ENCODE measurements at regions not wholly inside any gene's neighbourhood (a gene's known extent, or its start where the extent isn't known, plus 50 kb on each side); places are given as distances from the start of the nearest gene placed in this dataset.

DNA sequence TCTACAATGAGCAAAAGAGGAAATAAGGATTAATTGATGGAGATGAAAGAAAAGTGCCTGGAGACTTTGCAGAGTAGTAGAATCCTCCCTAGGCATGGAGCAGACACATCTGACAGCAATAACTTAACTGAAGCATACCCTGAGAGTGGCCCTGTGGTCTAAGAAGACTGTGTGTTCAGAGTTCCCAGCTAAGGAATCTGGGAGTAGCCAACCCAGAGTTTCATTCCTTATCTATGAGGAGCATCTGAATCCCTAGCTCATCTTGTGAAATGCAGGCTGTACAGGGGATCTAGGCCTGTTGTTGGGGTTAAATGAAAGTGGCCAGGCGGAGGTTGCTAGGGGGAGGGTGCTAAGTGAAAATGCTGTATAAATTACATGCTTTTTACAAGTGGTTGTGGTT, 233.1 kb upstream of the FBXL7 start:
- DNase-seq (ENCODE audit: low read depth in 4 of 4, low spot score in 3 of 4): no peak

DNA sequence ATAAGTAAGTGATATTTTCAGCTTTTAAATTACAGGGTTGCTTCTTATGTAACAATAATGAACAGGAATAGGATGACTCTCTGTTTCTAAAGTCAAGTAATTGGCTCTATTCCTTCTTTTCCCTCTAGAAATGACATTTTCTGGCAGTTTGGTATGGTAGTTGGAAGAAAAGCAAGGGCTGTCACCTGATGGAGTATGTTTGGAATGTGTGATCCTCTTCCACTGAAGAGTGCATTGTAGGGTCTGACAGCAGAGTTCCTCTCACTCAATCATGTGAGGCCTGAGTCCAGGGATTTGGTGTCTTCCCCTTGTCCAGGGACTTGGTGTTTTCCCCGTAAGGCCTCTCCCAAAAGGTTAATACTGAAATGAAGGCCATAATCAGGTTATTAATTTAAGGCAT, 233.8 kb upstream of the FBXL7 start:
- no peak for DNase-seq (ENCODE audit: low read depth in 4 of 4, low spot score in 3 of 4)

DNA sequence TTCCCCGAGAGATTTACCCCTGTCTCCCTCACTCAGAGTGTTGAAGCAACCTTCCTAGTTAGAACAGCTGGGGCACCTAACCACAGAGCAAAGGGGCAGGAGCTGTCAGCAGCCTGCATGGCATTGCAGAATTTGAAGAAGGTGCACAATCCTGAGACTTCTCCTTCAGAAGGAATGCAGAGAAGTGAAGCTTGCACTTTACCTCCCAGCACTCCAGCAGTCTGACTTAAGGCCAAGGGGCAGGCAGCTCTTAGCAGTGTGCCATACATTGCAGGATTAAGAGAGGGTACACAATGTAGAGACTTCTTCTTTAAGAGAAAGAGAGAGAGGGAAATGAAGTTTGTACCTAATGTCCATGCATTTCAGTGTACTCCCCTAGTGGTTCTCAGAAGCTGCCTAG, 236.0 kb upstream of the FBXL7 start:
- DNase-seq (ENCODE audit: low read depth in 4 of 4, low spot score in 3 of 4): no peak

DNA sequence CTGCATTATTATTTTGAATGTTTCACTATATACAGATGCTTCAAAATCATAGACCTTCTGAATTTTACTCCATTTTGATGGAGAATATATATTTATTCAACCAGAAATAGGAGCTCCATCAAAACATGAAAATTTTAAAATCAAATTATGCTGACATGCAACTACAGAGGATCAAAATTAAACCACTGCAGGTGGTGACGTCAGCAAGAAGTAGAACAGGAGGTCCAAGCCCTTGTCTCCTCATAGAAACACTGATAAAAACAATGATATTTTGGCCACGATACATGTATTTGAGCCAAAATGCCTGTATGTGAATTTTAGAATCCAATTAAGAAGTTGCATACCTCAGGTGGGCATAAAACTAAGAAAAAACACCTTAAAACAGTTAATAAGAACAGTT, 236.6 kb upstream of the FBXL7 start:
- no peak for DNase-seq (ENCODE audit: low read depth in 4 of 4, low spot score in 3 of 4)

DNA sequence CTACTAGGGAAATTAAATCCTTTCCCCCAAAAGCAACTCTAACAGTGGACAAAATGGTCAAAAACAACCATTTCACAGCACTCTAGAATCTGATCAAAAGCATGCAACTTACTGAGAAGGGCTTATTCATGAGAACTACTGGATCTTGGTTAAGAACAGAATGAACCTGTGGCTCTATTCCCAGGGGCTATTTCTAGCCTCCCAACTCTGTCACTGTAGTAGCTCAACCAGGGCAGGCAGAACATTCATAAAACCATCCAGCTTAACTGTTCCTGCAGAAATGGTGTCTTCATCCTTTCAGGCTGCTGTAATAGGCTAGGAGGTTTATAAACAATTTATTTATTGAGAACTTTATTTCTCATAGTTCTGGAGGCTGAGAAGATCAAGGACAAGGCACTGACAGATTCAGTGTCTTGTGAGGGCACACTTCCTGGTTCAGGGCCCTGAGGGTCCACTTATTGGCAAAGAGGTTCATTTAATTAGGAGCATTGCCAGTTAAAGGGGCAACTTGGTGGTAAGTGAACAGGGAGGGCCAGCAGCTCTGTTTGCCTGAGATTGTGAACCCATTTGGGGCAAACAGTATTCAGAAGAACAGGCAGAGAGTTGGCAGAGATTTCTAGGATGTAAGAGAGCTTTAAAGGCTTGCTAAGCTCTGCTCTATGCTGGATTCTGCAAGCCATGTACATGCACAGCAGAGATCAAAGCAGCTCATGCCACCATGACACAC, 238.5 kb upstream of the FBXL7 start:
- DNase-seq (ENCODE audit: low read depth in 4 of 4, low spot score in 3 of 4): no peak

DNA sequence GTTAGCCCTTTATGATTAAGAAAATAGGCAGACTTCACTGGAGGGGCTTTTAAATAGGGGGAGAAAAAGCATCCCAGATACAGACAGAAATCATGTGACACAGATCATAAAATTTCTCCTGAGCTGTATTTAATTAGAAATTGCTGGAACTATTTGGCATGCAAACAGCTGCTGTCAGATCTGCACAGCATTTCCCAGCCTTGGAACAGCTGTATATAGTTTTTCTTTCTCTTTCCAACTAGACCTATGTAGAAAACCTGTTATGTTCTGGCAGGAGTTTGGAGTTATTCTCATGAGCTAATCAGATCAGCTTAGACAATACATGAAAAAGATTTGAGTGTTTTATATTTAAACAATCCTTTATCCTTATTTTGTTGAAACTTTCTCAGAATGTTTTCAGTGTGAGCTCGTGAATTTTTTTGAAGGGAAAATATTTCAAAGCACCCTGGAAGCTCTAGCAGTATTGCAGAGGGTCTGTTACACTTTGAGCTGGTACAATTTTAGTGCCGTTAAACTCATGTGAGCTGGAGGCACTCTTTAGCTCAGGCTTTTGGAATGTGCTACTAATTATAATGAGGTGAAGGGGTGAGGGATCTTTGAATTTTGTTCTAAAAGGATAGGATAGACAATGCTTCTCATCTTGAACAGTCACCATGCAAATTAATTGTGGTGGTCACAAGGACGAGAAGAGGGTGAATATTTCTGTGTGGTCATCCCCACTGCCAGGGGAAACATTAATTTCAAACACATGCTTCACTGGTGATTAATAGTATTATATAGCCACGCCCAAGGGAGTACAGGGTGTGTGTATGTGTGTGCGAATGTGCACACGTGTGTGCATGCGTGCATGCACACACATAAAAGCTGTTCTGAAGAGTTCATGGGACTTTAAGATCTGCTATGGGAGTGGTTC, 239.4 kb upstream of the FBXL7 start:
- DNase-seq (ENCODE audit: low read depth in 4 of 4, low spot score in 3 of 4): no peak

DNA sequence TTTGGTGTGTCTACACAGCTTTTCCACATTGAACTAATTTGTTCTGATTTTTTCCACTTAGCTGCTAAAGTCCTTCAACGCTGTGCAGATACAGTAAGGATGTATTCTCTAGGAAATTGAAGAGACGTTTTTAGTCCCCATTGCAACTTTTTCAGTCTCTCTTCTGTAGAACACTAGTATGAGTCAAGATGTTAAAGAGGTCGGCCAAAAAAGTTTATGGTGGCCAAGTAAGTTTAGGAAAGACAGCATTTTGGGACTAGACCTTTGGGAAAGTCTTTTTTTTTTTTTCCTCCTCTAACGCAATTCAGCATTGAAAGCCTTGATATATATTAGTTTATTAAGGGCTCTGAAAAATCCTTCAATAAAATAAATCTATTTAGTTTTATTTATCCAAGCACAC, 243.5 kb upstream of the FBXL7 start:
- no peak for DNase-seq (ENCODE audit: low read depth in 4 of 4, low spot score in 3 of 4)

DNA sequence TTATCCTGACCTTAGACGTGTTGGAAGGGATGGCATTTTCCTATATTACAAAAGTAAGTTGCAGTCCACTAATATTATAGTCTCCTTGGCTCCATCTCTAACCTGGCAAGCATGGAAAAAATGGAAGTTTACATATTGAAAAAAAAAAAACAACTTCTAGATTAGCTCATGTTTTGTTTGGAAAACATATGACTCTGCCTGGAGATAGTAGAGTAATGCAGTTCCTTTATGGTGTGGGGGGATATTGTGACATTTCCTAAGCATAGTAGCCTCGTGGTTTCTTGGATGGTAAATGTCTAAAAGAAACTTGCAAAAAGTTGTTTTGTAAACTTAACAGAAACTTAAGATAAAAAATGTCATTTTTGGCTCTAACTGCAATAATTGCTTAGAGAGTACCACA, 244.4 kb upstream of the FBXL7 start:
- no peak for DNase-seq (ENCODE audit: low read depth in 4 of 4, low spot score in 3 of 4)

DNA sequence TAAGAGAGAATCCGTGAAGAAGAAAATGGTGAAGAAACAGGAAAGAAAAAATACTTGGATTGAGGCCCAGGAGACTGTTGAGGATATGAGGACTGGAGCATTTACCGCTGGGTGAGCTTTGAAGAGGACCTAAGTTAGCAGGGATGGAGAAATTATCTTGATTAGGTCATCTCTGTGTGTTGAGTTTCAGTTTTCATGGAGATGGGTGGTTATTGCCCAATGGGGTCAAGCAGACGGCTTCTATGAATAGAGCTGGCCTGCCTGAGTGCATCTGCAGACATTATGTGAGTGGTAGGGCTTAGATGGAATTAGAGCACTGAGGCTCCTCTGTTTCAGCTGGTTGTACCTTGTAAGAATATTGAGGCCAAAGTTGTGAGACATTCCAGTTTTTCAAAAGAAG, 245.4 kb upstream of the FBXL7 start:
- no peak for DNase-seq (ENCODE audit: low read depth in 4 of 4, low spot score in 3 of 4)

DNA sequence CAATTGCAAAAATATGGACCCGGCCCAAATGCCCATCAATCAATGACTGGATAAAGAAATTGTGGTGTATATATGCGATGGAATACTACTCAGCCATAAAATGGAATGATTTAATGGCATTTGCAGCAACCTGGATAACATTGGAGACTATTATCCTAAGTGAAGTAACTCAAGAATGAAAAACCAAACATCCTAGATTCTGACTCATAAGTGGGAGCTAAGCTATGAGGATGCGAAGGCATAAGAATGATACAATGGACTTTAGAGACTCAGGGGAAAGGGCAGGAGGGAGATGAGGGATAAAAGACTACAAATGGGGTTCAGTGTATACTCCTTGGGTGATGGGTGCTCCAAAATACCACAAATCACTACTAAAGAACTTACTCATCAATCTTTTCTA, 247.6 kb upstream of the FBXL7 start:
- DNase-seq (ENCODE audit: low read depth in 4 of 4, low spot score in 3 of 4): no peak

DNA sequence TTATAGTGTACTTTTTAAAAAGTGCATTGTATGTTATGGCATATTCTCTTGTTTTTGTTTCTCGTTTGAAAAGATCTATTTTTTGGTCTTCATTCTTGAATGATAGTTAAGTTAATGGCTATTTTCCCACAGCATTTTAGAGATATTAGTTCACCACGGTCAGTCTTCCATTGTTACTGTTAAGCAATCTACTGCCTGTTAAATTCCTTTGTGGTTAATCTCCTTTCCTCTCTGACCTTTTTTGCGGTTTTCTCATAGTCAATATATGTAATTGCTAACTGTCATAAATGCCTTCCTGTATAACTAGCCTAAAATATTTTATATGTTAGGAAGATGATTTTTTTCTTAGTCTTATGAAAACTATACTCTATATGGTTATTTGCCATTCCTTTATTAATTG, 250.8 kb upstream of the FBXL7 start:
- DNase-seq (ENCODE audit: low read depth in 4 of 4, low spot score in 3 of 4): no peak

DNA sequence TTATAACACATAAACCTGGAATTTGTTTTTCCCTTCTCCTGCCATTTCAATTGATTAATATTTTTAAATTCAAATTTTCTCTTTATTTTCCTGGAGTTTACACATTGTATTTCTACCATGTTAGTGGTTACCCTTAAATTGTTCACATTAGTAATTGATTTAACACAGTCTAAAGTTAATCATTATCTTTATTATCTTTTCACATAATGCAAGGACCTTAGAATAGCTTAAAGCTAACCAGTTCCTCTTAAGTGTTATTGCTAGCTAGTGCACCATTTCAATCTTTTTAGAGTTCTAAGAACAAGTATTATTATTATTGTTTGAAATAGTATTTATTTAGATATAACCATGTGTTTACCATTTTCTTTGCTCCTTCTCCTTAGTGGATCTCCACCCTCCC, 251.2 kb upstream of the FBXL7 start:
- no peak for DNase-seq (ENCODE audit: low read depth in 4 of 4, low spot score in 3 of 4)

DNA sequence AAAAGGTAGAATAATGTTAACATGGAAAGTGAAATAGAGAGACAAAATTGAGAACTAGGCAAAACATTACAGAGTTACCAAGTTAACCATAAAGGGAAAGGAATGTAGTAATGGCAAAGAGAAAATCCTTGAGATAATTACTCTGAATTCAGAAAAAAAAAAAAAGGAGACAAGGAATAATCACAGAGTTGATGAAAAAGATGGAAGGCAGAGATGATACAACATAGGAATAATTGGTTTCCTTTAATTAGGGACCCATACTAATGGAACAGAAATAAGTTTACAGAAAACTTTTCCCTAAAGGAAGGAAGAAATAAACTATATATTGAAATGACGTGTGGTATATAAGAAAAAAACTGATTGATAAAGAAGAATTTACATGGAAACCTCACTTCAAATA, 254.1 kb upstream of the FBXL7 start:
- DNase-seq (ENCODE audit: low read depth in 4 of 4, low spot score in 3 of 4): no peak

DNA sequence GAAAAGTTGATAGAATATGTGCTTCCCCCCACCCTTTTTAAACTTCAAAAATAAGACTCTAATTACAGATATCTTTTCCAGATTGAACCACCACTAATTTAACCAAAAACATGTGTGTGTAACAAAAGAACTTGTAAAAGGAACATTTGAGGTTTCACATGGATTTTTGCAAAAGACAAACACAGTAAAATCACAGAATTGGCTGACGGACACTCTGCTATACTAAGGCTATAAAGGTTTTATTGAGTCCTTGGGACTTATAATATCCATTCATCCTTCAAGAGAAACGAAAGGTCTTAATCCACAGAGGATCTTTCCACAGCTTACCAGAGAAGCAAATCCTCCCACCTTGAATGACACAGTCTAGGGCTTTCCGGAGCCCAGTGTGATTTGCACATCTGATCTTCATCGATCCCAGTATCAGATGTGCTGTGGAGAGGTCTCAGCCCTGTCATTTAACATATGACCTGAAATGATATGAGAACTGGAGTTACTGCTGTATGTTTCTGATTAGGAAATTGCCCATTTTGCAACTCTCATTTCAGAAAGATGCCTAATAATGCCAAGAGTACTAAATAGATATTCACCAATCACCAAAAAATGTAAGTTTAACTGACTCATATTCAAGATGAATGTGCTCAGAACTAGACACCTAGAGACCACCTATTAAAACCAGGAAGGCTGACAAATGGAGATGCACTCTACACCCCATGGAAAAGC, 256.5 kb upstream of the FBXL7 start:
- DNase-seq (ENCODE audit: low read depth in 4 of 4, low spot score in 3 of 4): no peak

DNA sequence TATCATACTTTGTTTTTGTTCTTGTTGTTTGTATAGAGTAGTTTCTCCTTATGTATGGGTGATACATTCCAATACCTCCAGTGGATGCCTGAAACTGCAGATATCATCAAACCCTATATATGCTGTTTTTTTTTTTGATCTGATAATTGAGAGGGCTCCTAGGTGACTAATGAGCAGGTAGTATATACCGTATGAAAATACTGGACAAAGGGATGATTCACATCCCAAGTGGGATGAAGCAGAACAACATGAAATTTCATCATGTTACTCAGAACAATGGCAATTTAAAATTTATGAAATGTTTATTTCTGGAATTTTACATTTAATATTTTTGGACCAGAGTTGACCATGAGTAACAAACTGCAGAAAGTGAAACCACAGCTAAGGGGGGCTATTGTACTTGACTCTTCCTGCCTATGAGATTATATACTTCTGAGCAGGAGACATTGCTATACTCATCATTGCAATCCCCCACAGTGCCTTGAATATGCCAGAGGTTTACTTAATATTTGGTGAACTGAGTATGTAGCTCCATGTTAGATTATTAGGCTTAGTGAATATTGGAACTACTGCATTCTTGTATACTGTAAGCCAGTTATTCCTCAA, 258.7 kb upstream of the FBXL7 start:
- no peak for DNase-seq (ENCODE audit: low read depth in 4 of 4, low spot score in 3 of 4)

DNA sequence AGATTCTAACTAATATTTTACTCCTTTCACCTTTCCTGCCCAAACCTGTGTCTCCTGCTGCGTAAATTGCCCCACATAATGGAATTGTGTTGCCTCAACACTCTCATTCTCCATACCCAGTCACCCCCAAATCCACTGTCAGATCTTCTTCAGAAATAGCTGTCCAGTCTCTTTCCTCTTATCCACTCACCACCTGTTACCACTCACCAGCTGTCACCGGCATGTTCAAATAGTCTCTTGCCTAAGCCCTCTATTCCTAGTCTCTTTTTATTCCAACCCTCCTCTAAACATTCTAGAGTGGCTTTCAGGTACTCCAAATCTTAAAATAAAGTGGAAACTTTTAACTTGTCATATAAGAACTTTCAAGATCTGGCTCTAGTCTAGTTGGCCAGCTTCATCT, 262.0 kb upstream of the FBXL7 start:
- no peak for DNase-seq (ENCODE audit: low read depth in 4 of 4, low spot score in 3 of 4)

DNA sequence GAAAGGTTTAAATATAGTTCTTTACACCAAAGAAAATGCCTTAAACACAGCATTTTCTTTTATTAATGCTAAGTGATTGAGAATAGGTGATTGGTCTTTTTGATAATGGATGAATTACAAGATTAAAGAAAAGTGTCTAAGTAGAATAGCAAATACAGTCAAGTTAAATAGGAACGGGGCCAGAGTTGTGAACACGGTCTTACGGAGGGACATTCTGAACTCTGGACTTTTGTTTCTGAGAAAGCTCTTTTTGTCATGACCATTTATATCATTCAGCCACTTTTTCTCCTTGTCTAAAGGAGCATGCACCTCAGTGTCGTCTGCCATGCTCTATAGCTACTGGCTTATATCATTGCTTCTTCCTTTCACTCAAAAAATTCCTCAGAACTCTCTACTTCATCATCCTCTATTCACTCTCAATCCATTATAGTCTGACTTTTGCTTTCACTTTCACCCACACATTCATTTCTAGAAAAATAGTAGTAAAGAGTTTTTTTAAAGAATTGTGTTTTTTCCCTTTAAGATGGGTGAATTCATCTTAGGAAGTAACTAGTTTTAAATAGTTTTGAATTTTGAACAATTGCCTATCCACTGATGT, 263.0 kb upstream of the FBXL7 start:
- no peak for DNase-seq (ENCODE audit: low read depth in 4 of 4, low spot score in 3 of 4)

DNA sequence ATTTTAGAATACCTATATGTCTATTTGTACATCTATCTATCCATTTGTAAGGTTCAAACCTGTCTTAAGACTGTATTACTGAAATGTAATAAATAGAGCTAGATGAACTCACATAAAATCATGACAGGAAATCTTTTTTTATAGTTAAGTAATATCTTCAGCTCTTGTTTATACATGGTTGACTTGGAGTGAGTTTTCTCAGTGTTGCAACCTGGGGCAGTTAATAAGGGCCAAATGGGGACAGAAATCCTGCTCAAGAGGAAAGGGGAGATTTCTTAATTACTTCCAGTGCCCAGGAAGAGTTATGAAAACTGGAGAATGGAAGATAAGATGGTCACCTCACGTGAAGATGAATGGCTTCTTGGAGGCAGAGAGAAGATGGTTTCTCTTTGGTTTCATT, 265.1 kb upstream of the FBXL7 start:
- DNase-seq (ENCODE audit: low read depth in 4 of 4, low spot score in 3 of 4): no peak

DNA sequence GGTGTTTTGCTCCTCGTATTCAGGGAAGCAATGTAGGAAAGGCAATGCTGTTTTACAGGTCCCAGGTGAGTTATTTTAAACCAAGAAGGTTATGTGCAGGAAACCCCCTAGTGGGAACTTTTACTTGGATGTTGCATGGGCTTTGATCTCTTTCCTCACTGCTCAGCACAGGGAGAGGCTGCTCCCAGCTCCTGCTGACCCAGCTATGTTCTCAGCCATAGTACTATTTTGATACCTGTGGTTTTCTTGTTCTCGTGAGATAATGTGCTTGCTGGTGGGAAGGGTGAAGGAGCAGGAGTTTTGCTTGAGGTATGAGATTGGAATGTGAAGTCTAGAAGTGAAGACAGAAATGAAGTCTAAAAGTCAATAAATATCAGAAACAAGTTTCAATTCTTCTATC, 265.6 kb upstream of the FBXL7 start:
- no peak for DNase-seq (ENCODE audit: low read depth in 4 of 4, low spot score in 3 of 4)

DNA sequence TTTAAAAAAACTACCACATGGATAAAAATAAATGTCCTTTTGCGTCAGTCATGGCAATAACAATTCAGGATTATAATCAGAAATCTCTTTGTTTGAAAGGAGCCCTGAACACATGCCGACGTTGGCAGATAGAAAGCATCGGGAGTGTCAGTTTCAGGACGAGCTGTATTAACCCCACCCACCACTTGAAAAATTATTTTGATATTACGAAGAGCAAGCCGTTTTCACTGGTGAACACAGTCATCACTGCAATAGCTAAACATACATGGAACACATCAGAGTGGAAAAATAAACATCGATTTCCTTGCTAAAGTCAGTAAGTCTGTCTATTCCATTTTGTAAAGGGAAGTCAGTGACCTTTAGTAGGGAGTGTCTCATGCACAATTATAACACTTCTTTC, 266.4 kb upstream of the FBXL7 start:
- no peak for DNase-seq (ENCODE audit: low read depth in 4 of 4, low spot score in 3 of 4)

DNA sequence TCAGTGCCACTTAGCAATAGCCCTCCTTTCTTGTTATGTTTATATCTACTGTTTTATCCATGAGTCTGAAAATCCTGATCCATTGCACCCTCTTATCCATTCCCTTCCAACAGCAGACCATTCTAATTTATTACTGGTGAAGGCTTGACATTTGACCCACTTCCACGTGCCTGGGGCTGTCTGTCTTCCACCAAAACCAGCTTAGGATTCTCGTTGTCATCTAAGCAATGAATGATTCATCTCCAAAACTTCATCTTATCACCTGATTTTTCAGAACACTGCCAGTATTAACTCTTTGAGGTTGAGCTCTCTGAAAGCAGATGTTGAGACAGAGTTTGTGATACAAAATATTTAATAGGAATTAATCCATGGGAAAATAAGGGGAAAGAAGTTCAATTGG, 277.8 kb upstream of the FBXL7 start:
- no peak for DNase-seq (ENCODE audit: low read depth in 4 of 4, low spot score in 3 of 4)
